ENCODE measurements at regions not wholly inside any gene's neighbourhood (a gene's known extent, or its start where the extent isn't known, plus 50 kb on each side); places are given as distances from the start of the nearest gene placed in this dataset.

GRCh38 chr5:85148701-85149100 lies 764.0 kb upstream of the EDIL3 start:
- Mint-ChIP-seq H3K9me3 (ENCODE audit: low read depth) (no peaks in the 10 kb centered on the region), H3K36me3 (ENCODE audit: low read depth) (no peaks in the 10 kb centered on the region), H3K4me3 (ENCODE audit: unreplicated experiment) (no peak overlapping the region), H3K27me3 (ENCODE audit: low read depth) (peaks cover 11% of the 10 kb centered on the region), H3K27ac (ENCODE audit: unreplicated experiment) (no peak overlapping the region), H3K4me1 (ENCODE audit: low read depth) (no peaks in the 10 kb centered on the region)
- DNase-seq (ENCODE audit: low spot score) = no peak
- TF ChIP-seq, protein P1, sequence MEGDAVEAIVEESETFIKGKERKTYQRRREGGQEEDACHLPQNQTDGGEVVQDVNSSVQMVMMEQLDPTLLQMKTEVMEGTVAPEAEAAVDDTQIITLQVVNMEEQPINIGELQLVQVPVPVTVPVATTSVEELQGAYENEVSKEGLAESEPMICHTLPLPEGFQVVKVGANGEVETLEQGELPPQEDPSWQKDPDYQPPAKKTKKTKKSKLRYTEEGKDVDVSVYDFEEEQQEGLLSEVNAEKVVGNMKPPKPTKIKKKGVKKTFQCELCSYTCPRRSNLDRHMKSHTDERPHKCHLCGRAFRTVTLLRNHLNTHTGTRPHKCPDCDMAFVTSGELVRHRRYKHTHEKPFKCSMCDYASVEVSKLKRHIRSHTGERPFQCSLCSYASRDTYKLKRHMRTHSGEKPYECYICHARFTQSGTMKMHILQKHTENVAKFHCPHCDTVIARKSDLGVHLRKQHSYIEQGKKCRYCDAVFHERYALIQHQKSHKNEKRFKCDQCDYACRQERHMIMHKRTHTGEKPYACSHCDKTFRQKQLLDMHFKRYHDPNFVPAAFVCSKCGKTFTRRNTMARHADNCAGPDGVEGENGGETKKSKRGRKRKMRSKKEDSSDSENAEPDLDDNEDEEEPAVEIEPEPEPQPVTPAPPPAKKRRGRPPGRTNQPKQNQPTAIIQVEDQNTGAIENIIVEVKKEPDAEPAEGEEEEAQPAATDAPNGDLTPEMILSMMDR (IDR thresholded peaks at IDR 0.05) = no peak

GRCh38 chr5:85159395-85159794 lies 774.7 kb upstream of the EDIL3 start:
- Mint-ChIP-seq H3K4me3 (ENCODE audit: unreplicated experiment) (no peak overlapping the region), H3K9me3 (ENCODE audit: low read depth) (peaks cover 2% of the 10 kb centered on the region), H3K4me1 (ENCODE audit: low read depth) (no peaks in the 10 kb centered on the region), H3K36me3 (ENCODE audit: low read depth) (no peaks in the 10 kb centered on the region), H3K27me3 (ENCODE audit: low read depth) (peaks cover 30% of the 10 kb centered on the region), H3K27ac (ENCODE audit: unreplicated experiment) (no peak overlapping the region)
- DNase-seq (ENCODE audit: low spot score) = no peak
- TF ChIP-seq, protein P1 (IDR thresholded peaks at IDR 0.05) = no peak

DNA sequence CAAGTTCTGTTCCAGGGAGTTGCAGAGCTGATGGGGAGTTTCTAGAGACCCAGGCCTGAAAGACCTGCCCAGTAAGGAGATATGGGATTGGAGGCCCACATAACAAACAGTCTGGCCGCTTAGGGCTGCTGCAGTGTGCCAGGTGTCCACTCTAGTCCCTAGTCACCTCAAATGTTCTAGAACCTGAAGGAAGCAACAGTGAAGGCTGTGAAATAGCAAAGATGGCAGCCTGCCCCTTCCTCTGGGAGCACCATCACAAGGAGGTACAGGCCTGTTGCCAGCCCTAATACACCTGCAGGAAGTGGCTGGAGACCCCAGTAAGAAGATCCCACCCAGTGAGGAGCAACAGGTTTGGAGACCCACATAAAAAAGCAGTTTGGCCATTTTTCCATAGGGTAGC lies 783.8 kb upstream of the EDIL3 start:
- H3K9me3 Mint-ChIP-seq (ENCODE audit: low read depth) = peaks cover 7% of the 10 kb centered on the region

DNA sequence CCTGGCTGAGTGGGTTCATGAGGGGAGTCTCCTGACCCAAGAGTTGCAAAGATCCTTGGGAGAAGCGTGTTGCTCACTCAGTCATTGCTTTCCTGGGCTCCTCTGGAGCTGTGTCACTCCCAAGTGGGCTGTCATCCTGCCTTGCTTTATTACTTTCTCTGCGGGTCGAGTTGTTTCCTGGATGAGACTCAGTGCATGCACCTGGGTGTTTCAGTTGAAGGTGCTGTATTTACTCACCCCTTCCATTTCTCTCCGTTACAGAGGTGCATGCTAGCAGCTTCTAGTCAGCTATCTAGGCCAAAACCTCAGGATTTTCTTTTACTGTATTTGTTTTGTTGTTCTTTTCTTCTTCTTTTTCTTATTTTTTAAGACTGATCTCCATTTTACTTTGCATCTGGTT lies 785.5 kb upstream of the EDIL3 start:
- TF ChIP-seq, protein P1 (IDR thresholded peaks at IDR 0.05) = no peak
- no peaks in the 10 kb centered on the region for H3K4me1 Mint-ChIP-seq (ENCODE audit: low read depth)
- H3K9me3 Mint-ChIP-seq (ENCODE audit: low read depth) = peaks cover 7% of the 10 kb centered on the region
- H3K27ac Mint-ChIP-seq (ENCODE audit: unreplicated experiment) = no peak overlapping the region
- H3K27me3 Mint-ChIP-seq (ENCODE audit: low read depth) = peaks cover 5% of the 10 kb centered on the region
- DNase-seq (ENCODE audit: low spot score) = no peak
- H3K36me3 Mint-ChIP-seq (ENCODE audit: low read depth) = peaks cover 2% of the 10 kb centered on the region
- H3K4me3 Mint-ChIP-seq (ENCODE audit: unreplicated experiment) = no peak overlapping the region

More for the DNA sequence above, 783.8 kb upstream of the EDIL3 start:
- DNase-seq (ENCODE audit: low spot score) = no peak
- peaks cover 2% of the 10 kb centered on the region for H3K36me3 Mint-ChIP-seq (ENCODE audit: low read depth)
- TF ChIP-seq, protein P1 (IDR thresholded peaks at IDR 0.05) = no peak
- no peak overlapping the region for H3K4me3 Mint-ChIP-seq (ENCODE audit: unreplicated experiment)
- peaks cover 6% of the 10 kb centered on the region for H3K27me3 Mint-ChIP-seq (ENCODE audit: low read depth)
- H3K4me1 Mint-ChIP-seq (ENCODE audit: low read depth) = no peaks in the 10 kb centered on the region
- no peak overlapping the region for H3K27ac Mint-ChIP-seq (ENCODE audit: unreplicated experiment)

- Mint-ChIP-seq H3K36me3 (ENCODE audit: low read depth) (no peaks in the 10 kb centered on the region), H3K9me3 (ENCODE audit: low read depth) (peaks cover 3% of the 10 kb centered on the region), H3K27me3 (ENCODE audit: low read depth) (peaks cover 12% of the 10 kb centered on the region), H3K4me1 (ENCODE audit: low read depth) (no peaks in the 10 kb centered on the region), H3K4me3 (ENCODE audit: unreplicated experiment) (no peak overlapping the region), H3K27ac (ENCODE audit: unreplicated experiment) (no peak overlapping the region)
- TF ChIP-seq, protein P1 (IDR thresholded peaks at IDR 0.05) = no peak
- no peak for DNase-seq (ENCODE audit: low spot score)
Measured at GRCh38 chr5:85173469-85173868, 788.8 kb upstream of the EDIL3 start.
